ENCODE measurements at regions not wholly inside any gene's neighbourhood (a gene's known extent, or its start where the extent isn't known, plus 50 kb on each side); places are given as distances from the start of the nearest gene placed in this dataset.

DNA sequence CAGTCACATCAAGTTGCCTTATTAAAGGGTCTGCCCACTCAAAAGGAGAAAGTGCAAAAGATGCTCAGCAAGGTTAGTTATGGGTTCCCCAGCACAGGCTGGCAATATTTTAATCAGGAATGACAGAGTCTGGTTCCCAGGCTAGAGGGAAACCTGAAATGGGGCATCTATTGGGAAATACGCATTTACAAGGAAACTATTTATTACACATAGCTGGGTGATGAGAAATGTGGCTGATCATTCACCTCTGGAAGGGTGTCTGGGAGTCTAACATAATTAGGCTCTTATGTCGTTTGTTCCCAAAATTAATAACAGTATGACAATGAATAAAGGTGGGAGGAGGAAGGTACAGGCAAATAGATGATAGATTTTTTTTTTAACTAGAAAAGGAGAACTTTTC lies 314.7 kb downstream of the ENC1 start:
- TF ChIP-seq, protein P1, sequence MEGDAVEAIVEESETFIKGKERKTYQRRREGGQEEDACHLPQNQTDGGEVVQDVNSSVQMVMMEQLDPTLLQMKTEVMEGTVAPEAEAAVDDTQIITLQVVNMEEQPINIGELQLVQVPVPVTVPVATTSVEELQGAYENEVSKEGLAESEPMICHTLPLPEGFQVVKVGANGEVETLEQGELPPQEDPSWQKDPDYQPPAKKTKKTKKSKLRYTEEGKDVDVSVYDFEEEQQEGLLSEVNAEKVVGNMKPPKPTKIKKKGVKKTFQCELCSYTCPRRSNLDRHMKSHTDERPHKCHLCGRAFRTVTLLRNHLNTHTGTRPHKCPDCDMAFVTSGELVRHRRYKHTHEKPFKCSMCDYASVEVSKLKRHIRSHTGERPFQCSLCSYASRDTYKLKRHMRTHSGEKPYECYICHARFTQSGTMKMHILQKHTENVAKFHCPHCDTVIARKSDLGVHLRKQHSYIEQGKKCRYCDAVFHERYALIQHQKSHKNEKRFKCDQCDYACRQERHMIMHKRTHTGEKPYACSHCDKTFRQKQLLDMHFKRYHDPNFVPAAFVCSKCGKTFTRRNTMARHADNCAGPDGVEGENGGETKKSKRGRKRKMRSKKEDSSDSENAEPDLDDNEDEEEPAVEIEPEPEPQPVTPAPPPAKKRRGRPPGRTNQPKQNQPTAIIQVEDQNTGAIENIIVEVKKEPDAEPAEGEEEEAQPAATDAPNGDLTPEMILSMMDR (conservative IDR thresholded peaks at IDR 0.05; ENCODE audit: low read depth, low read length) = no peak
- TF ChIP-seq EZH2 (IDR thresholded peaks at IDR 0.05; ENCODE audit: low read length, unreplicated experiment) = no peak
